GM19438 (cell line): ENCODE measurements at regions not wholly inside any gene's neighbourhood (a gene's known extent, or its start where the extent isn't known, plus 50 kb on each side); places are given as distances from the start of the nearest gene placed in this dataset.
"Not testable (repeated sequence)": the region's sequence is repeated elsewhere in the genome, so short reads cannot be mapped to it uniquely, and the experiment has no call there.

ENCODE experiments used
- ATAC-seq: cut with Tn5 transposase; IDR thresholded peaks from one replicate; pipeline ENCODE4 v1.9.1; 2021; ENCODE audit warnings: low read depth; ENCODE audit not compliant: unreplicated experiment

DNA sequence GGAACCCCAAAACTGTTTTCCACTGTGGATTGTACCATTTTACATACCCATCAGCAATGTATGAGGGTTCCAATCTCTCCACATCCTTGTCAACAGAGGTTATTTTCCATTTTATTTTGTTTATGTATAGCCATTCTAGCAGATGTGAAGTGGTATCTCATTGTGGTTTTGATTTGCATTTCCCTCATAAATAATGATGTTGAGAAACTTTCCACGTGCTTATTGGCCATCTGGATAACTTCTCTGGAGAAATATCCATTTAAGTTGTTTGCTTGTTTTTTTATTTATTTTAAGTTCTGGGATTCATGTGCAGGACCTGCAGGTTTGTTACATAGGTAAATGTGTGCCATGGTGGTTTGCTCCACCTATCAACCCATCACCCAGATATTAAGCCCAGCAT lies 280.2 kb upstream of the USP25 start:
- no peak for ATAC-seq

GRCh38 chr21:15453261-15453660 lies 276.5 kb upstream of the USP25 start:
- no peak for ATAC-seq

DNA sequence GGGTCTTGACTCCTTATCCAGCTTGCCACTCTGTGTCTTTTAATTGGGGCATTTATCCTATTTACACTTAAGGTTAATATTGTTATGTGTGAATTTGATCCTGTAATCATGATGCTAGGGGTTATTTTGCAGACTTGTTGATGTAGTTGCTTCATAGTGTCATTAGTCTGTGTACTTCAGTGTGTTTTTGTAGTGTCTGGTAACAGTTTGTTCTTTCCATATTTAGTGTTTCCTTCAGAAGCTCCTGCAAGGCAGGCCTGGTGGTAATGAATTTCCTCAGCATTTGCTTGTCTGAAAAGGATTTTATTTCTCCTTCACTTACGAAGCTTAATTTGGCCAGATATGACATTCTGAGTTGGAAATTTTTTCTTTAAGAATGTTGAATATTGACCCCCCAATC lies 276.0 kb upstream of the USP25 start:
- not testable (repeated sequence) for ATAC-seq

DNA sequence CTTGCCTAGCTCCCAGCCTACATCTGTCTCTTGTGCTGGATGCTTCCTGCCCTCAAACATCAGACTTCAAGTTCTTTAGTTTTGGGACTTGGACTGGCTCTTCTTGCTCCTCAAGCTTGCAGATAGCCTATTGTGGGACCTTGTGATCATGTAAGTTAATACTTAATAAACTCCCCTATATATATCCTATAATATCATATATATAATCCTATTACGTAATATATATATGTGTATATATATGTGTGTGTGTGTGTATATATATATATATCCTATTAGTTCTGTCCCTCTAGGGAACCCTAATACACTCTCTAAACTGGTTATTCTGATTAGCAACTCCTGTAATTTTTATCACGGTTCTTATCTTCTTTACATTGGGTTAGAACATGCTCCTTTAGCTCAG lies 274.9 kb upstream of the USP25 start:
- ATAC-seq: not testable (repeated sequence)

DNA sequence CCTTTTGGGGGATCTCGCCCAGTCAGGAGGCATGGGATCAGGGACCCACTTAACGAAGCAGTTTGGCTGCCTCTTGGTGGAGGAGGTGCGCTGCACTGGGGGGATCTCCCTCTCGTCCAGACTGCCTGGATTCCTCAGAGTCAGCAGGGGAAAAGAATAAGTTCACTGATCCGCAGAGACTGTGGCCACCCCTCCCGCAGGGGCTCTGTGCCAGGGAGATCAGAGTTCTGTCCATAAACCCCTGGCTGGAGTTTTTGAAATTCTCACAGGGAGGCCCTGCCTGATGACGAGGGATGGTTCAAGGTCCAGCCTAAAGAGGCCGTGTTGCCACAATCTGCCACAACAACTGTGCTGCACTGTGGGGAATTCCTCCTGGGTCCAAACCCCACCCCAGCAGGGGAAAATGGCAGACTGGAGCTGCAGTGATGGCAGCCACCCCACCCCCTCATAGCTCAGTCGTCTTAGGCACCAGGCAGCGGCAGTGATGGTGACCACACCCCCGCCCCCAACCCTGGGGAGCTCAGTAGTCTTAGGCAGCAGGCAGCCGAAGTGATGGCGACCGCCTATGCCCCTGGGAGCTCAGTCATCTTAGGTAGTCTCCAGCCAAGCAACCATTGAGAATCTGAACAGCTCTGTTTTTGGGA lies 273.8 kb upstream of the USP25 start:
- ATAC-seq: no peak

DNA sequence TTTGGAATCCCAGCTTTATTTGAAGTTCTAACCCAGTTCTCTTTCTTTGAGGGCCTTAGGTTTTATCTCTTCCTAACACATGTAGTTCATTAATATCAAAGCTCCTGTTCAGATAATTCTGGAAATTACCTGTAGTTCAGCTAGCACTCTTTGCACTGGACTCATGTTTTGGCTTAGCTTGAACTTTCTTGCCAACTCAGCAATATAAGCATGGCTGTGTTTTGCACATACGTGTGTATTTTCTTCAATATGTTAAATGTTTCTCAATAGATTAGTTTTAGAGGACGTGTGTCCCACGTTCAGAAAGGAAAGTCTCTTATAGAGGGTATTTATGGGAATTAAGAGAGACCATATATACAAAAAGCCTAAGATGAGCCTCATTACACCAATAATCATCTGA lies 271.8 kb upstream of the USP25 start:
- no peak for ATAC-seq

DNA sequence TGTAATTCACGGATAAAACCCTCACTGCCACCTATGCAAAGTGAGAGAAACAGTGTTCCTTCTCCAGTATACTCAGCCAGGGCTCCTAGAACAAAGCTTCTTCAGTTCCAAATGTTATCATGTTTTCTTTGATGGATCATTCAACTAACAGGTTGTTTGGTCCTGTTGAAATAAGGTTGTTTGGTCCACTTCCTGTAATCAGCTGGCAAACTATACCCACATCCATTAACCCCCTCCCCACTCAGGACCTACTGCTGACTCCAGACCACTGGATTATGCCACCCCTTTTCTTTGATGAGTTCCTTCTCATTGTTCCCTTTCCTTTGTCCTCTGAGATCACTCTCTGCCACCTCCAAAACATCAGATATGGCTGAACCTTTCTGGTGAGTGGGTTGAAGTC lies 267.7 kb upstream of the USP25 start:
- no peak for ATAC-seq

- ATAC-seq: no peak
Measured at GRCh38 chr21:15466329-15466728, 263.5 kb upstream of the USP25 start.

- ATAC-seq: no peak
Measured at GRCh38 chr21:15468368-15468767, 261.4 kb upstream of the USP25 start.

DNA sequence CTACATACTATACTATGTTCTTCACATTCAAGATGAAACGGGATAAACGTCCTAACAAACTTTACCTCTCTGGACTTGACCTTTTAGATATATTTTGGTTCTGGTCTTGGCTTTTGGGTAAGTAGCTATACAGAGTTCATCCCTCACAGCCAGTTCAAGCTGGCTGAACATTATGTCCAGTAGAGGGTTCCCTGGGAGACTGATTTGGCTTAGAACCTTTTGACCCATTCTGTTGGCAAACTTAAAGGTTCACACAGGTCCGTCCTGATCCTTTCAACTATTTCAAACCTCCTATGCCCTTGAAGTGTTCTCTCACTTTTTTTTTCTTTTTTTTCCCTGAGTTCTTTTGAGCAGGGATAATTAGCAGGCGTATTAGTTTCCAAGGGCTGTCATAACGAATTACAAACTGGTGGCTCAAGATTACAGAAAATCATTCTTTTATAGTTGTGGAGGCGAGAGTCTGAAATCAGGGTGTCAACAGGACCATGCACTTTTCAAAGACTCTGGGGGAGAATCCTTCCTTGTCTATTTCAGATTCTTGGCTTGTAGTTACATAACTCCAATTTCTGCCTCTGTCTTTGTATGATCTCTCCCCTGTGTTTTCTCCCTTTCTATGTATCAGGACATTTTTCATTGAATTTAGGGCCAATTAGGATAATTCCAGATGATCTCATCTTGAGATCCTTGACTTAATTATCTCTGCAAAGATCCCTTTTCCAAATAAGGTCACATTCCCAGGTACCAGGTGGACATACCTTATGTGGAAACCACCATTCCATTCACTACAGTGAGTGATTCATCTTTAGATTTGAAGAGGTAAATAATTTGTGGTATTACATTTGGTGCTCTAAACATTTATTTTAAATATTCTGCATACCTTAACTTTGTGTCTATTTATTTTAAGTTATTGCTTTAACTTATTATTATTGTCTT lies 257.4 kb upstream of the USP25 start:
- no peak for ATAC-seq

GRCh38 chr21:15477773-15478172 lies 252.0 kb upstream of the USP25 start:
- ATAC-seq: not testable (repeated sequence)

- ATAC-seq: no peak
Measured at GRCh38 chr21:15480160-15480559, 249.6 kb upstream of the USP25 start.

DNA sequence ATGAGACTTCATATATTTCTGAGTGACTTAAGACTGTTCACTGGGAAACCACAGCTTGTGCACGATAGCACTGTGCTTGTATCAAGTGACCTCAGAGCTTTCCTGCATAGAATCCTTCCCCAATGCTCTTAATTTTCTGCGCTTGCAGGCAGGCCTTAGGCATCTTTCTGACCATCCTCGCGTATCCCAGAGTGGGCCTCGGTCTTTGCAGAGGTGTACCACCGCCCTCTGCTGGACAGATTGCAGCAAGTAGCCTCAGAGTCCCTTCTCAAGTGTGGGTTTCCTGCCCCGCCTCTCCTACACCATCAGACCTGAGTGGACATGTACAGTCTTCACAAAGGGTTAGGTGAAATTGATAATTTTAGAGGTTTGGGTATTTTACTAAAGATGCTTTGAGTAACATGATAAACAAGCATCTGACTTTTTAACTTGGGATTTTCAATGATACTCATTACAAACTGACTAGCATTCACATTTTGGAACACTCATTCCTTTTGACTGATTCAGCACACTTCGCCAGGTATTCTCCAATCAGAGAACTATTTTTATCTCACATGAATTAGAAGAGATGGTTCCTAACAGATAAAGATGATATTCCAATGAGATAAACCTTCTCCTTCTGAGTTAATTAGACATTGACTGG lies 246.5 kb upstream of the USP25 start:
- peak; percentile 97 for ATAC-seq

DNA sequence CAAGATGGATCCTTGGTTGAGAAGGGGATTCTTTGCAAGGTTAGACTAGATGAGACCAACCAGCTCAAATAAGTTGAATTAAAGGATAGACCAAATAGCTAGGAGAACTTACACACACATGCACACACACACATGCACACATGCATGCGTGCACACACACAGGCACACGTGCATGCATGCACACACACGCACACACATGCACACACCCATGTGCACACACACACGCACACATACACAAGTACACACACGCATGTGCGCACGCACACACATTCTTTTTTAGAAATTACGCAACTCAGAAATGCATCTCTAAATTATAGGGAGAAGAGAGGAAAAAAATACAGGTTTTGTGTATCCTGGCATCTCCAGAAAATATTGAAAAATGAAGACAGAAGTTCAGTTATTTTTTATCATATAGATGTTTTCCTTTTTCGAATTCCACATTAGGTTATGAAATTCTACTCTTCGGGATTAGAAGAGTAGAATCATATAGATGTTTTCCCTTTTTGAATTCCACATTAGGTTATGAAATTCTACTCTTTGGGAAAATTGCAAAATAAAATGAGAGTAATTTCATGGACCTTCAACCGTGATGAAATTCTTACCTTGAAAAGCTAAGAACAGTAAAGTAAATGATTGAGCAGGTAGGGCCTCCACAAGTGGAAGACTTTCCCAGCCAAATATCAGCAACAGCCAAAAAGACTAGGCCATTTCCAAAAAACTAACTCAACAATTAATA lies 243.2 kb upstream of the USP25 start:
- ATAC-seq: no peak

- ATAC-seq: no peak
Measured at GRCh38 chr21:15487196-15487550, 242.6 kb upstream of the USP25 start.

DNA sequence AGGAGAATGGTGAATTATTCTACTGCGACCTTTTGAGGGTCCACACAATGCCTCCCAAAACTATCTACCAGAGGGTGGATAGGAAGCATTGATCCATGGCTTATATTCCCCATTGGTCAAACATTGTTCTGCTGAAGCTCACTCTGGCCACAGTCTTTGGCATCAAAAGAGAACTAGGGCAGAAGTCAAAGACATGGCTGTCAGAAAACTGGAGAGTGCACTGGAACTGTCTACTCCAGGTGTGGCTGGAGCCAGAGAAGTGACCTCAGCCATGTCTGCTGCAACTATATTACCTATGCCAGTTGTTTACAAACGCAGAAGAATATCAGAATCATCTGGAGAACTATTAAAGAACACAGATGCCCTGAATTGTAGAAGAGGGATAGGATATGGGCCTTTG lies 238.7 kb upstream of the USP25 start:
- no peak for ATAC-seq

DNA sequence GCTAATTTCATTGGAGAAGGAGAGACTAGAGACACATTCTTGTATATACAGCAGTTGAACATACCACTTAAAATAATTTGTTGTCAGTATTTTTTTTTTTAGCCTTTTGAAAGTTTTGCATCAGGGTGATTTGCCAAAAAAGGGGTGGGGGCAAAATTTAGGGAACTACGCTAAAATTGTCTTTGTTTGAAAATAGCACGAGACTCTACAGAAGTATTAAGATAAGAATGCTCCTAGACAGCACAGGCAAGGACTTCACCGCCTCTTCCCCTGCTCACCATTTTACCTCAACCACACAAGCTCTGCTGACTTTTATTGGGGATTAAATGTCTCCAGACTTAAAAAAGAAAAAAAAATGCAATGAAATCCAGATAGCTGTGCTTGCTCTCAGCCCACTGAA lies 236.1 kb upstream of the USP25 start:
- ATAC-seq: no peak

GRCh38 chr21:15494481-15494880 lies 235.3 kb upstream of the USP25 start:
- ATAC-seq: no peak

- no peak for ATAC-seq
Measured at GRCh38 chr21:15495965-15496364, 233.8 kb upstream of the USP25 start.

GRCh38 chr21:15496911-15497310 lies 232.9 kb upstream of the USP25 start:
- no peak for ATAC-seq

GRCh38 chr21:15498455-15498854 lies 231.3 kb upstream of the USP25 start:
- ATAC-seq: no peak
